GM18909 (cell line): ENCODE measurements at regions not wholly inside any gene's neighbourhood (a gene's known extent, or its start where the extent isn't known, plus 50 kb on each side); places are given as distances from the start of the nearest gene placed in this dataset.

ENCODE experiments used
- ATAC-seq: cut with Tn5 transposase; IDR thresholded peaks from one replicate; pipeline ENCODE4 v1.9.1; 2021; ENCODE audit warnings: mild to moderate bottlenecking; ENCODE audit not compliant: unreplicated experiment, poor library complexity

DNA sequence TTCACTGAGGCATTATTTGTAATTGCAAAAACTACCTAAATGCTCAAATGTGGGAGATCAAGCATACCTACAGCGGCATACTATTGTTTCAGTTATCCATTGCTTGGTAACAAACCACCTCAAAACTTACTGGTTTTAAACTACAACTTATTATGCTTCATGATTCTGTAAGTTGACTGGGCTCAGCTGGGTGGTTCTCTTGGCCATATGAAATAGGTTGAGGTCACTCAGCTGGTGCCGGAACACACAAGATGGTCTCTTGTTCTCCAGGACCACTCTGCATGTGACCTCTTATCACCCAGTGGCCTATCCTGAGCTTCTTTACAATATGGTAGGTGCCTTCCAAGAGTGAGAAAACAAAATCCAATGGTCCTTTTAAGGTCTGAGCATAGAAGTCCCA lies 195.4 kb upstream of the FGGY start:
- no peak for ATAC-seq

DNA sequence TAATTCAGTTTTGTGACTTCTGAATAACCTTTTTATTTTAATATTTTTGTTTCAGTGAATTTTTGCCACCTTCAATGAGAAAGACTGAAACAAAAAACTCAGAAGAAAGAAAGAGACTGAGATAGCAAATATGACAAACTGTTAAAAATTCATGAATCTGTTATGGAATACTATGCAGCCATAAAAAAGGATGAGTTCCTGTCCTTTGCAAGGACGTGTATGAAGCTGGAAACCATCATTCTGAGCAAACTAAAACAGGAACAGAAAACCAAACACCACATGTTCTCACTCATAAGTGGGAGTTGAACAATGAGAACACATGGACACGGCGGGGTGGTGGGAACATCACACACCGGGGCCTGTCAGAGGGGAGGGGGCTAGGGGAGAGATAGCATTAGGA lies 193.4 kb upstream of the FGGY start:
- no peak for ATAC-seq

DNA sequence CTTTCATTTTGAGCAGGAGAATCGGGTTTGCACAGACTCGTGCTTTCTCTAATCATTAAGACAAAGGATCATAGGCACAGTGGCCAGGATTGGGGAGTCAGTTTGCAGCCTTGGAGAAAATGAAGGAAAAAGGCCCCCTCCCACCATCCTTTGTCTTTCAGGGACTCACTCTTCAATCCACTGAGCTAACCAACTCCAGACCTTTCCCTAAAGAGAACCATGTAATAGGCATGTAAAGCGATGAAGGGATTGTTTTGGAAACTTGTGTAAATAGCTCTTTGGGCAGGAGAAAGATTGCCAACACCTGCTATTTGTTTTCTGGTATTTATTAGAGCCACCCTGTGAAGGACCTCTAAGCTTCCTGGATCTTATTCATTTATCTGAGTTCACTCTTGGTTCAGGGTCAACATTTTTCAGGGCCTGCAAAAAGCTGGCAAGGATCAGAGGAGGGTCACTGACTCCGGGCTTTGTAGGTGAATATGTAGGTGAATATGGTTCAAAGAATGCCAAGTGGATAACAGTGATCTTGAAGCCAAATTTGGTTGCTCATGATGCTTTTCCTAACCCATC lies 192.6 kb upstream of the FGGY start:
- no peak for ATAC-seq

DNA sequence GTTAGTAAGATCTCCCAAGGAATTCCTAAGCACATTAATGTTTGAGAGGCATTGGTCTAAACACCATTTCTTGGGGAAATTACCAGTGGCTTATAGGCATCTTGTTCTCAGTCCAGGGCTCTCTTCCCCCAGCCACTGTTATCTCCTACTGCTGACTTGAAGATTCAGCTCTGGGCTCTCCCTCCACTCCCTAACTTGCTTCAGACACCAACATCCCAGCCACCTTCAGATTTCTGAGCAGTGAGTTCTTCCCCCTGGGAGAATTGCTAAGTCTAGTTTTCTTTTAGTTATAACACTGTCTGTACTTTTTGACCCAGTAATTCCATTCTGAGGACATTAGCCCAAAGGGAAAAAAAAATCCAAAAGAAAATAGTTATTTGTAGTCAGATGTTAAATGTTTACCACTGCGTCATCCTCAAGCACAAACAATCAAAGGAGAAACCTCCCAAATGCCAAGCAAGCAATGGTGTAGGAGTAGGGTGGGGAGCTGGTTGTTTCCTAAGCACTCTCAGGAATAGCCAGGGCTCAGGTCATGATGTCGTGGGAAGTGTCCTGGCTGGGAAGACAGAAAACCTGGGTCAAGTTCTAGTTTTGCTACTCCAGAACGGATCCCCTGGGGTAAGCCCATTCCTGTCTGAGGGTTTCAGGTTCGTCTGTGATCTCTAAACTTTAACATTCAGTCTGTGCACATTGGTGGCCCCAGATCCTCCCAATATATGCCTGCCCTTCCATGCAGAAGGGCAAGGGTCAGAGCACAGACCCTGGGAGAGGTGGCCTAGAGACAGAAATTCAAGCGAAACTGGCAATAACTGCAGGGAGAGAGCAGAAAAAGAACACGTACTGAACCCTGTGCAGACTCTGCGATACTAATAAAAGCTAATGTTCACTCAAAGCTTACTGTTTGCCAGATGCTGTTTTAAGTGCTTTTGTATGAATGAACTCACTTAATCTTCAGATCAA lies 191.1 kb upstream of the FGGY start:
- ATAC-seq = no peak

DNA sequence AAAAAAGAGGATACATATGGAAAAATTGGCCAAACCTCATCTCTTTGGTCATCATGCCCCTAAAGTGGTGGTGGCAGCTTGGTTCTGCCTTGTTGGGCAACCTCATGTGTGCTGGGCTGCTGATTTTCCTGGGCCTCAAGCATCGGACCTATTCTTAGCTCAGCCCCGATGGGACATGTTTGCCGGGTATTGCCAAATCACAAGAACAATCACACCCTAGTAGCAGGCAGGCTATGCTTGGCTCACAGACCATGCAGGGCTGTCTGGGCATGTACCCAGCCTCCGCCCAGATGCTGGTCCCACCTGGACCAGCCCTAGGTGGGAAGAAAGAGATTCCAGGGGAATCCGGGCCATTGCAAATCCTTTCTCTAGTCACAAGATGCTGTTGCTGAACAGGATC lies 189.4 kb upstream of the FGGY start:
- no peak for ATAC-seq

DNA sequence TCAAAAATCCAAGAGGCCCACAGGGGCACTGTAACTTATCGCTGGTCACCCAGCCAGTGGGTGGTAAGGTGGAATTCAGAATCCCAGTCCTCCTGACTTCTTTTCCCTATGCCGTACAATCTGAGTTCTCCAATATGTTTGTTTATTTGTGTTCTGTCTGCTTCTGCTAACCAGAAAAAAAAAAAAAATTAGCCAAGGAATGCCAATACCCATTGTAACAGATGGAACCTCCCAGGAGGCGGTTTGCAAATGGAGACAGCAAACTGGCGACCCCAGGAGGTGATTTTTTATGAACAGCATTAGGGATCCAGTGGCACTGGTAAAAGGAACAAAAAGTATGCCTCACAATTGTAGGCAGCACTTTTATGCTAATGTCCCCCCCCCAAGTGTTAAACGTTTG lies 189.0 kb upstream of the FGGY start:
- no peak for ATAC-seq

DNA sequence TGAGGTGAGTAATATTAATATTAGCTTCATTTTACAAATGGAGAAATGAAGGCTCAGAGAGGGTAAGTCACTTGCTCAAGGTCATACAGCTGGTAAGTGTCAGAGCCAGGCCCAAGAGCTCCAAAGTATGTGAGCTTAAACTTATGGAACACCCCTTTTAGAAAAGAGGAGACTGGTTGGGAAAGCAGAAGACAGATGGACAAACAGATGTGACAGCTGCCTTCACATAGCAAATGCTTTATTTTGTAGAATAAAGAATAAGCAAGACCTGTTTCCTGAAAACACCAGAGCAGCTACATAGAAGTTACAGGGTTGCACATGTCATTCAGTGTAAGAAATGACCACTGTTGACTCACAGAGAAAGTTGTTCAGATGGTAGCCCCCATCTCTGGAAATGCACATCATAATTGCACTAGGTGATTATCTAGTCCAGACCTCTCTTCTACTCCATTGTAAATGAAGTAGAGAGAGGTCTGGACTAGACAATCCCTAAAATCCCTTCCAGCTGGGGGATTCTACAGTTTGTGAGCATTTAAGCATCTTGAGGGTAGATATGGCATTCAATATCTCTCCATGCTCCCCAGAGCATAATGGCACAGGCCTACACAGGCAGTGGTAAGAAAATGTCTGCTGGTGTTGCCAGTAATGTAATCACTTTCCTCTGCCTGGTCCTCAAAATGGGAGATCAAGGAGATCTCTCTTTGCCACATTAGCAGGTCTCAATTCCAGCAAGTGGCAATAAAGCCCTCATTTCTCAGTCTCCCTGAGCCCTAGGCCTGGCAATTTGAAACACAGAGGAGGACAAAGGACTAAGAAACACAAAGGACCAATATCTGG lies 188.2 kb upstream of the FGGY start:
- no peak for ATAC-seq

DNA sequence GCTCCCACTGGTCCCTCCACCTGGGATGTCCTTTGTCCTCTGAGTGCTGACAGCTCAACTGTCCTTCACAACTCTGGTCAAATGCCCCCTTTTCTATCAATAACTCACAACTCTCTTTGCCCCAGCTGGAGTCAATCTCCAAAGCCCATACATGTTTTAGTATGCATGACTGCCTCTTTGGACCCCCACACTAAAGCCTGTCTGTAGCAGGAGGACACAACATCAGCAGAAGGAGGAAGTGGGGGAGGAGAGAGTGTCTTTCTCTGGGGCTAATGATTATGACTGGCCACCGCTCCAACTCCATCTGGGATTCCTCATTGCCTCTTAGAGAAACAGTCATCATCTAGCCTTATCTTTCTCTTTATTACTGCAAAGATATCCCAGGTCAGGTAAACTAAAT lies 186.6 kb upstream of the FGGY start:
- no peak for ATAC-seq

DNA sequence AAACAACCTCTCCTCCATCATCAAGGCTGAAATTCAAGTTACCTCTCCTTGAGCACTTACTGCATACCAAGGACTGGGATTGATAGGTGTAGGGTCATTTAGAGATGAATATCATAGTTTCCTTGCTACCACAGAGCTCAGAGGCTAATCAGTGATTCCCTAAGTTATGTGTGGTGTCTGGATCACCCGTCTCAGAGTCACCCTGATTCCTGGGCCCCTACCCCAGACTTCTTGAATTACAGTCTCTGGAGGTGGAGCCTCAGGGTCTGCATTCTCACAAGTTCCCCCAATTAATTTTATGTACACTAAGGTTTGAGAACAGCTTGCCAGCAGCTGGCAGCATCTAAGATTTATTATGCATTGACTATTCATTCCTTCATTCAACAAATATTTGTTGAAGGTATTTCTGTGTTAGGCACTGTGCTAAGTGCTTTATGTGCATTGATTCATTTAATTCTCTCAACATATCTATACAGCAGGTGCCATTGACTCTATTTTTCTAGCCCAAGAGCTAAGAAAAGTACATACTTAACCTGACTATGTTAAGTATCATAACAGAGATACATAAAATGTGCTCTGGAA lies 182.9 kb upstream of the FGGY start:
- ATAC-seq = no peak

DNA sequence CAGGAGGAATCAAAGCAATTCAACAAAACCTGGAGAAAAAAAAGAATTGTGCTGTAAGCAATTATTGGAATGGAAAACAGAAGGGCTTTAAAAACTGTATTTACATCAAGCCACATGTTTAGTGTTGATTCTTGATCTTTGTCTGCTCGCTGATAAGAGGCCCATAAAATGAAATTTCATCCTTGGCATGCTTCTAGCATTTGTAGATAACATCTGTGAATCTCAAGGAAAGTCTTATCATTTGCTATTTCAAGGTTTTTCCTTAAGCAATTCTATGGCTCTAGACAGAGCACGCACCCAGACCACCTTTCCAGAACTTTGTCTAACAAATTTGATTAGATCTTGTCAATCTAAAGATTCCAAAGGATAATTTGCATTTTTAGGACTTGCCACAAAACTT lies 181.0 kb upstream of the FGGY start:
- ATAC-seq = no peak

DNA sequence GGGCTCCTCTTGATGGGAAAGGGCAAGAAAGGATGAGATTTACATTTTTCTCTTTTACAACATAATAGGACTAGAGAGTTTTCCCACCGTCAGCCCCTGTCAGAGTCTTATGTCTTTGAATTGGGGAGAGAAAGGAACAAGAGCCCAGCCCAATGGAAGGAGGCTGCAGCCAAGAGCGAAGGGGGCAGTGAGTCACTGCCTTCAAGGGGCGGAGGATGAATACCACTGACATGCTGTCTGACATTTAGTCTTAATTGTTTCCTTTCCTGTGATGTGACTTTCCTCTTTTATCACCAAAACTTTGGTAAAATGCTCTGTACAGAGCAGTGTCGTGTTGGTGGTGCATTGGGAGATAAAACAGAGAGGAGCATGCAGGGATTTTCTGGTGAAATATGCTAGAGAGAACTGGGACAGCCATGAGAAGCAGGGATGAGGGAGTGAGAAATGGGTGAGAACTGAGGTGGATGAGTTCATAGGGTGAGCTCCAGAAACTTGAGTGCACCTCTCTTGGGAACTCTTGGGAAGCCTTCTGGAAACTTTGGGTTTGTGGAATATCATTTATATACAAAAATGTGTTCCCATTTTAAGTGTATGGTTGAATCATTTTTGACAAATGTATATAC lies 179.9 kb upstream of the FGGY start:
- no peak for ATAC-seq

DNA sequence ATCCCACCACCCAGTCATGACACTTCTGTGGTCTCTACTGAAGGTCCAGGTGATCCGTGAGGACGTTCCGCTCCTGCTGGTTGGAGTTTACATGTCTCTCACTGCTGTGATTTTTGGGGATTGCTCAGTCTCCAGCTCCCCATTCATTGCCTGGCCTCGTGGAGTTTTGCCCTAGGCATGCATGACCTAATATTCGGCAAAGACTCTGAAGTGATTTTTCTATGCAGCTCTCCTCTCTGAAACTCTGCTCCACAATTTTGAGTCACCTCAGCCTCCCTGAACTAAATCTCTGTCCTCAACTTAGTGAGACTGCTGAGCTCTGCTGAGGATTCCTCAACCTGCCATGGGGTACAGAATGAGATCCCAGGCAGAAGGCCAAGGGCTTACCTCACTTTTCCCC lies 174.4 kb upstream of the FGGY start:
- no peak for ATAC-seq

DNA sequence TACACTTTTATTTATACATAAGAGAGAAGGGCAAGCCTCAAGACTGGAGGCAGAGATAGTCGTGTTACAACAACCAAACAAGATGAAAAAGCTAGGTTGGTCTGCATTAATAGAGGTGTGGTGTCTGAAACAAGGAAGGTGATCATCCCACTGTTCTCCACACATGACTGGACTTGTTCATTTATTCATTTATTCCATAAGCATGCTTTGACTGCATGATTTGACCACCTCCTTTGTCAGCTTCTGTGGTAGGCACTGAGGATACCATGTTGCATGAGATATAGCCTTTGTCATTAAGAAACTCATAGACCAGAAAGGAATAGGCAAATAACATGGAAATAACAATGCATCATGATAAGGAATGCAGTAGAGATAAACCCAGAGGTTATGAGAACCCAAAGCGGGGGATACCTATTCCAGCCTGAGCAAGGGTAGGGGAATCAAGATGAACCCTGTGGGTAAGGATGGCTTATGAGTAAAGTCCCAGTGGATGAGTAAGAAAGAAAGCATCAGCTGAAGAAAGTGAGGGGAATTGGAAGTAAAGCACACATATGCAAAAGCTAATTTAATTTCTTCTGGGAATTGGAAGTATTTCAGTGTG lies 173.7 kb upstream of the FGGY start:
- ATAC-seq = no peak

DNA sequence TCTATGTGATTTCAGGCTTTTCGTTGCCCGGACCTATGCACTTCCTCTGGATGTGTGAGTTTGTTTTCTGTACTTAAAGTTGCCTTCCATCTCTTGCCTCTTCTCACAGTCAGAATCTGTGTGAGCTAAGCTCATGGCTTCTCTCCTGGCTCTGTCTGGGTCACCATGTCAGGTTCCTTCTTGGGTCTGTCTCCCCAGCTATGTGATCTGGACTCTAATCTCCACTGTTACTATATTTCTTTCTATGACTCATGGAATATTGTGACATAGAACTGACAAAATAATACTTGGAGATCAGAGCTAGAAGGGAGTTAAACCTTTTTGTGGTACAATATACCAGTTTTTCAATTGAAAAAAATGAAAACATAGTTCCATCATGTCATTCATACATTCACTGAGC lies 172.7 kb upstream of the FGGY start:
- ATAC-seq = no peak

DNA sequence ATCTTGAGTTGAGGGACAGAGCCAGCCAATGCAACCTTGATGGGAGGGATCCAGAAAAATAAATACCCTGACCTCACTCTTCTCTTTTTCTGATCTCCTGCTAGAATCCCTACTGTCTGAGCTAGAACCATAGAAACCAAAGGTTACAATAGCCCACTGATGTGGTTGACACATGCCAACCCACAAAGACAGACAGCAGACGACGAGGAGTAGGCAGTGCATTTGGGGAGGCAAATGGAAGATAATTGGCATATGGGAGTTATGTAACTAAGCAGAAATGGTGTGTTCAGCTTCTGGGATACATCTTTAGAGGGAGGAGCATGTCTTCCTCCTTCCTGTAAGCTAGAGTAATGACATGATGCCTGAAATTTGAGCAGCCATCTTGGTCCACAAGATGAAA lies 171.7 kb upstream of the FGGY start:
- ATAC-seq = no peak

DNA sequence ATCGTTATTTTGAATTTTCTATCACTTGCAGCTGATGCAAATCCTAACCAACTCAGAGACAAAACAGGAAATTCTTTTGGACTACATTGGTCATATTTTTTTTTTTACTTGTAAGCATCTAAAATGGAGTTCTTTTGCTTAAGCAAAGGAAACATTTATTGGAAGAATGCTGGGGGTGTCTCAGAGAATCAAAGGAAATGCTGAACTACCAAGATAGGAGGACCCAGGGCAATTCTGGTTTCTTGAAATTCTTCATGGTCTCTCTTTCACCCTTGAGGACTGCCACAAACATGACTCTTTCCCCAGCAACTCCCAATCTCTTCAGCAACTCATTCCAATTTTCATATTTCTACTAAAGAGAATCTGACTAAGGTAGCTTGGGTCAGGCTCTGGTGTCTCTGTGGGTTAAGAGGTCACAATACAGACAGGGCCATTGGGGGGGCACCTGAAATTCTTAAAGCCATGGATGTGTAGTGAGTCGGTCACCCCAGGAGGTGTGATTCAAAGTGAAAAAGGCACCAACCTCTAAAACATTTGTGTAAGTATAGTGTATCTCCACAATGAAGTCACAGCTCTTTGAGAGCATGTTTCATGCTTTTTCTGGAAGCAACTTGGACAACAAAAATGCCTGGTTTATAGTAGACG lies 171.1 kb upstream of the FGGY start:
- ATAC-seq = no peak

DNA sequence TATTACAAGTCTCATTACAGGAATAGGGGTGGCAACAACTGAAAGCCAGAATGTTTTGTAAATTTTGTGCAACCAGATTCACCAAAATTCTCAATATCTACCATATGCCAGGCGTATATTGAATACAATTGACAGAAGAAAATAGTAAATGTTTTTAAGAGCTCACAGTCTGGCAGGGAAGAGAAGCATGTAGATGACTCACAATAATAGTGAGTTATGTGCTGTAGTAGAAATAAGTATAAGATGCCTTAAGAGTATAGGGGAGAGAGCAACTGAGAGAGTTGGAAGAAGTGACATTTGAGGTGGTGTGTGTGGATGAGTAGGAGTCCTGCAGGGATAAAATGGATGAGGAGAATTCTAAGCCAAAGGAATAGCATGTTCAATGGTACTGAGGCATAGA lies 170.5 kb upstream of the FGGY start:
- ATAC-seq = no peak

DNA sequence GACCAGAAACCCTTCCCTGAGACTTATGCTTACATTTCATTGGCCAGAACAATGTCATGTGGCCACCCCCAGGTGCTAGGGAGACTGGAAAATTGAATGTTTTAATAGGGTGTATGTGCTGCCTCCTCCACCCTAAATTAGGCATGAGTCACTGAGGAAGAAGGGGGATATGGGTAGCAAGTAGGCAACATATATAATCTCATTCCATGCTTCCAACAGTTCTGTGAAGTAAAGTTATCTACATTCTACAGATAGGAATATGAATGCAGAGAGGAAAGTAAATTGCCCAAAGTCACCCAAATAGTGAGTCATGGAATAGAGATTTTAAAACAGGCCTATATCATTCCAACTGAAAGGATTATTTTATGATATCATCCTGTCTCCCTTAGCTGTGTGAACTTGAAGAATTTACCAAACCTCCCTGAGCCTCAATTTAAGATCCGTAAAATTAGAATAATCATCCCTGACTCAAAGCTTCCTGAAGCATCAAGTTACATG lies 168.6 kb upstream of the FGGY start:
- no peak for ATAC-seq

DNA sequence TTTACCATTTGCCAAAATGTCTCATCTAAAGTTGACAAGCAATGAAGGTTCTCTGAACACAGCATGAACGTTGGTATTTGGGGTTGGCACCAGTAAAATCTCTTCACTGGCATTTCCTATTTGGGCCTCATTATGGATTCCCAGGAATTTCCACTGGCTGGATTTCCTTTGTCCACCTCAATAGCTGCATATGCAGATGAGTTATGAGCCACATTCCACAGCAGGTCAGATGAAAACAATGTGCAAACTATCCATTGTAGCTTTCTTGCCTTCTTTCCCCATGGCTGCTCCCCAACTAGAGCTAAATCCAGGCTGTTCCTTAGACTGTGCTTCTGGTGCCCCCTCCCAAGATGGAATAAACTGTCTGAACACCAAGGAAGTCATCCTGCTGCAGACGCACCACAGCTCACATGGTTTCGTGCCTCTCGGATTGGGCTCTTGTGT lies 168.1 kb upstream of the FGGY start:
- no peak for ATAC-seq
